HG03095 (cell line): ENCODE measurements at regions not wholly inside any gene's neighbourhood (a gene's known extent, or its start where the extent isn't known, plus 50 kb on each side); places are given as distances from the start of the nearest gene placed in this dataset.
"Not testable (repeated sequence)": the region's sequence is repeated elsewhere in the genome, so short reads cannot be mapped to it uniquely, and the experiment has no call there.

ENCODE experiments used
- ATAC-seq: cut with Tn5 transposase; IDR thresholded peaks from one replicate; pipeline ENCODE4 v1.9.1; 2021; ENCODE audit warnings: moderate library complexity; ENCODE audit not compliant: unreplicated experiment

- ATAC-seq = no peak
These were observed 999.3 kb downstream of the SLITRK5 start for GRCh38 chr13:88670509-88670908.

- no peak for ATAC-seq
These were observed 1003.7 kb downstream of the SLITRK5 start for GRCh38 chr13:88674841-88675240.

- no peak for ATAC-seq
These were observed 1004.3 kb downstream of the SLITRK5 start for GRCh38 chr13:88675347-88675996.

- ATAC-seq = no peak
These were observed 1004.8 kb downstream of the SLITRK5 start for GRCh38 chr13:88676016-88676415.

- ATAC-seq = no peak
These were observed 1014.3 kb downstream of the SLITRK5 start for GRCh38 chr13:88685459-88685858.

GRCh38 chr13:88701551-88701950, 1030.4 kb downstream of the SLITRK5 start:
- no peak for ATAC-seq

- ATAC-seq = no peak
These were observed 1033.6 kb downstream of the SLITRK5 start for GRCh38 chr13:88704600-88705275.

GRCh38 chr13:88707646-88708045, 1036.5 kb downstream of the SLITRK5 start:
- no peak for ATAC-seq

GRCh38 chr13:88717946-88718345, 1046.8 kb downstream of the SLITRK5 start:
- ATAC-seq = no peak

GRCh38 chr13:88718781-88719180, 1047.6 kb downstream of the SLITRK5 start:
- ATAC-seq = no peak

GRCh38 chr13:88726075-88726474, 1054.9 kb downstream of the SLITRK5 start:
- no peak for ATAC-seq

- ATAC-seq = not testable (repeated sequence)
These were observed 1056.1 kb downstream of the SLITRK5 start for GRCh38 chr13:88727236-88727635.

- no peak for ATAC-seq
These were observed 1058.4 kb downstream of the SLITRK5 start for GRCh38 chr13:88729605-88730004.

- no peak for ATAC-seq
These were observed 1064.9 kb downstream of the SLITRK5 start for GRCh38 chr13:88736026-88736425.

GRCh38 chr13:88739195-88739594, 1068.0 kb downstream of the SLITRK5 start:
- no peak for ATAC-seq

- no peak for ATAC-seq
These were observed 1073.1 kb downstream of the SLITRK5 start for GRCh38 chr13:88744289-88744688.

GRCh38 chr13:88745011-88745410, 1073.8 kb downstream of the SLITRK5 start:
- no peak for ATAC-seq

- no peak for ATAC-seq
These were observed 1080.9 kb downstream of the SLITRK5 start for GRCh38 chr13:88752041-88752440.

GRCh38 chr13:88754141-88754540, 1083.0 kb downstream of the SLITRK5 start:
- ATAC-seq = no peak

- no peak for ATAC-seq
These were observed 1090.0 kb downstream of the SLITRK5 start for GRCh38 chr13:88761145-88761544.

- no peak for ATAC-seq
These were observed 1092.9 kb downstream of the SLITRK5 start for GRCh38 chr13:88764103-88764502.

- ATAC-seq = no peak
These were observed 1129.3 kb downstream of the SLITRK5 start for GRCh38 chr13:88800505-88800904.

- no peak for ATAC-seq
These were observed 1130.2 kb downstream of the SLITRK5 start for GRCh38 chr13:88801361-88801760.
